ENCODE measurements at regions not wholly inside any gene's neighbourhood (a gene's known extent, or its start where the extent isn't known, plus 50 kb on each side); places are given as distances from the start of the nearest gene placed in this dataset.
"Not testable (repeated sequence)": the region's sequence is repeated elsewhere in the genome, so short reads cannot be mapped to it uniquely, and the experiment has no call there.

- DNase-seq = peak; percentile 39
Measured at GRCh38 chr1:117754061-117754969, 148.5 kb downstream of the TENT5C start.

DNA sequence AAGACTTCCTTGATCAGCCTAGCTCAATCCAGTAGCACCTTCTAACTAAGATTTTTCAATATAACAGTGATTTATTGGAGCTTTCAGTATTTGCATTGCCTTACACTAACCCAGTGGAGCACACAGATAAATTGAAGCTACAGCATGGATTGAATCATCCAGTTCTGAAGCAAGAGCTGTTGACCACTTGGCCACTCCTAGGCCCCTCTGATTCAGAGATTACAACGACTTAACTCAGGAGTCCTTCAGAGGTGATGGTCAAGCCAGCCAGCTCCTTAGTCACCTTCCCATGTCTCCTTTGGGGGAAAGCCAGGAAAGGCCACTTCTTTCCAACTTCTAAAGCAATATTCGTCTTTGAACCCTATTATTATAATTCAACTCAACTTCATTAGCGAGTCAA, 151.8 kb downstream of the TENT5C start:
- DNase-seq = no peak

DNA sequence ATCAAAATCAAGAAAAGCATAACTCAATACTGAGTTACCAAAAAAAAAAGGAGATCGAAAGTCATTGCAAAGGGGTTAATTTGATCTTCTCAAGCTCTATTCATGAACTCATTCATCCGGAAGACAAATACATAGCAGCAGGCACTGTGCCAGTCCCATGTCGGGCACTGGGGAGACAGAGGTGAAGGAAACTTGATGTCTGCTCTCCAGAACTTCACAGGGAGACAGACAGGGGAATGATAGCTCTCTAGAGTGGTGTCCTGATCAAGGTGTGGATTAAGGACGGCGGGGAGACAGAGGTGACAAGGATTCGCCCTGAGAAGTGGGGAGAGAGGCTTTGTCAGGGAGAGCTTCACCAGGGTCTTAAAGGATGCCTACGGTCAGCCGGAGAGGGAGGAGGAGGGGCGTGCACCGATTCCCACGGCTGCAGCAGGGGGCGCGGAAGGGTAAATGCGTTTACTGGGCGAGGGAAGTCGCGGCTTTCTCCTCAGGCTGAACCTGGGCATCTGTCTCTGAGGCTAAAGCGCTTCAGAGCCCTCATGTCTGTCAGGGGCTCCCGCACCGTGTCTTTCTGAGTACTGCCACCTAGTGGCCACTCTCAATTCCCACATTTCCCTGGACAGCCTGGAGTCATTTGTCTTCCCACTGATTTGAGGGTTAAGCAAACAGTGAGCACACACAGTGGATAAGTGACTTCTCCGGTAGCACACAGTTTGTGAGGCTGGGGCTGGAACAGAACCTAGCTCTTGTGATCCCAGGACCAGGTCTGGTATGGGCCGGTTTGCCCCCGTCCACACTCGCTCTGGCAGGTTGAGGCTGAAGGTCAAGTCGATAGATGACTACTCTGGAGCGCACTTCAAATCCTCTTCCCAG, 152.8 kb downstream of the TENT5C start:
- peak; percentile 66 for DNase-seq

- no peak for DNase-seq
Measured at GRCh38 chr1:117759535-117759934, 153.7 kb downstream of the TENT5C start.

- DNase-seq = no peak
Measured at GRCh38 chr1:117760069-117760468, 154.2 kb downstream of the TENT5C start.

GRCh38 chr1:117760485-117760884, 154.6 kb downstream of the TENT5C start:
- no peak for DNase-seq

GRCh38 chr1:117767756-117768155, 161.7 kb downstream of the GDAP2 start:
- DNase-seq = not testable (repeated sequence)

GRCh38 chr1:117770981-117771531, 158.4 kb downstream of the GDAP2 start:
- no peak for DNase-seq

DNA sequence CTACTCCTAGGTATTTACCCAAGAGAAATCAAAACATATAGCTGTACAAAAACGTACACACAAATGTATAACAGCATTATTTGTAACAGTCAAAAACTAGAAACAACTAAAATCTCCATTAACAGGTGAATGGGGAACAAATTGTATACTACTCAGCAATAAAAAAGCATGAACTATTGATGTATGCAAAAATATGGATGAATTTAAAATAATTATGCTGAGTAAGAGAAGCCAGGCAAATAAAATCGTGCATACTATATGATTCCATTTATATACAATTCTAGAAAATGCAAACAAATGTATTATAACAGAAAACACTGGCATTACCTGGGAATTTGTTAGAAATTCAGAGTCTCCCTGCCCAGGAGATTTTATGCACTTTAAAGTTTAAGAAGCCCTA, 150.1 kb downstream of the GDAP2 start:
- no peak for DNase-seq

DNA sequence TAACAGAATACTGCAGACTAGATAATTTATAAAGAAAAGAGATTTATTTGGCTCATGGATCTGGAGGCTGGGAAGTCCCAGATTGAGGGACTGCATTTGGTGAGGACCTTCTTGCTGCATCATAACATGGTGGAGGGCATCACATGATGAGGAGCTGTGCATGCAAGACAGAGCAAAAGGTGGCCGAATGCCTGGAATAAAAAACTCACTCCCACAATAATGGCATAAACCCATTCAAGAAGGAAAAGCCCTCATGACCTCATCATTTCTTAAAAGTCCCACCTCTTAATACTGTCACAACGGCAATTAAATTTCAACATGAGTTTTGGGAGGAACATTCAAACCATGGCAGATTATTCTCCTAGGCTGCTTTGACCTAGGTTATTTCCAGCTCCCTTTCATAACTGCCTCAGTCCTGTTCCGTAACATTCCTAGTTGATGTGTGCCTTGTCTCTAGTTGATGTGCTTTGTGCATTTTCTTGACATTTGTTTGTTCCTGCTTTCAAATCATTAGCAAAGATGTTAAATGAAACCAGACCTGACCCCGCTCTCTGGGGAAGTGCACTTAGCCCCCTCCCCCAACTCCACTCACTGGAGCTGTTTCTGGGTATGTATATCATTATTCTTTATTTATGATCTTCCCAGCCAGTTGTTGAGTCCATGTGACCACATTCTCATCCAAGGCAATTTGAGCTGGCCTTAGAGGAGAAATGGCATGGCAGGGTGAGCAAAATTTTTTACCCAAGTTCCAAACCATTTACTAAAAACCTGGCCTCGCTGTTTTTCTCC, 148.5 kb downstream of the GDAP2 start:
- DNase-seq = peak; percentile 82

- no peak for DNase-seq
Measured at GRCh38 chr1:117782056-117782455, 147.4 kb downstream of the GDAP2 start.

- DNase-seq = peak; percentile 55
Measured at GRCh38 chr1:117783606-117784396, 145.6 kb downstream of the GDAP2 start.

DNA sequence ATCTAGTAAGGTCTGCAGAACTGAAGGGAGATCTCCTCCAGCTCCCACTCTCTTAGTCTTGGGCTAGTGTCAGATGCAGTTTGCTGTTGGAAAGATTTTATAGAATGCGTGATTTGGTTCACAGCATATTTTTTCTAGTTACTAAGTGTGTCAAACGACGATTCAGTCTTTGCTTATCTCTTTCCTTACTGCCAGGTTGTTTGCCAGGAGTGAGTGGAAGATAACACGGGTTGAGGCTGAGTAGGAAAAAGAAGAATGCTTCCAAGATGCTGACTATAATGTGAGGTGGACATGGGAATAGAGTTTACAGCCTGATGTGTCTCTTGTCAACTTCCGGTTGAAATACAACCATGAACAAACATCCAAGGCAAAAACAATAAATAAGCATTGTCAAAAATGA, 141.4 kb downstream of the GDAP2 start:
- DNase-seq = no peak

- DNase-seq = no peak
Measured at GRCh38 chr1:117793413-117793812, 136.0 kb downstream of the GDAP2 start.

DNA sequence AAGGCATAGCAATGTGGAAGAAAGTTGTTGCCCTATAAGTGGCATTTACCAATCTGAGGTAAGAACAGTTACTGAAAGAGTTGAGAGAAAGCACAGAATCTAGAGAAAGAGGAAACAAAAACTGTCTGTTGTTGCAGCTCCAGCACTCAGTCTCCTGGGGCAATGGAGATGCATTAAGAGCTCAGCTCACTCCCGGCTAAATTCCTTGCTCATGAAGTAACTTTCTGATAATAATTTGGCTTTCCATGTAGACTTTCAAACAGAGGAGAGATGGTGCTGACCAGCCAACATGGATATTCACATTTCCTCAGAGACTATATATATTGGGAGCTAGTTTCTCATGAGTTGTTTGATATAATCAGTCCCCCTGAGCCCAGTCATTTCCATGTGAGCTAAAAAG, 135.3 kb downstream of the GDAP2 start:
- peak; percentile 60 for DNase-seq

- DNase-seq = peak; percentile 12
Measured at GRCh38 chr1:117795190-117795589, 134.2 kb downstream of the GDAP2 start.

GRCh38 chr1:117795792-117796191, 133.6 kb downstream of the GDAP2 start:
- DNase-seq = no peak

DNA sequence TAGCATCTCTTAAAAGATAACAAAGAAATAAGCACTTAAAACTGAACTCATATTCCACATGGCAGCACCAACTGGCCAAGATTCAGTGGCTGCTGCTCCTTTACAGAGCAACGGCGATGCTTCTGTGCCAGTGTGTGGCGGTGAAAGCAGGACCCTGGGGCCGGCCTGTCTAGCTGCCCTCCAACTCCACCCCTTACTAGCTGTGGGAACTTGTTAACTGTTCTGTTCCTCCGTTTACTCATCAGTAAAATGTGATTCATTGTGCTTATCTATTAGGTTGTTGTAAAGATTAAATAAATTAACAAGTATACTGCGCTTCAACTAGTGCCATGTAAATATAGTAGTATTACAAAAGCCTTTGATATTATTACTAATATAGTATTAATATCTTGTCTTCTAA, 133.2 kb downstream of the GDAP2 start:
- no peak for DNase-seq

DNA sequence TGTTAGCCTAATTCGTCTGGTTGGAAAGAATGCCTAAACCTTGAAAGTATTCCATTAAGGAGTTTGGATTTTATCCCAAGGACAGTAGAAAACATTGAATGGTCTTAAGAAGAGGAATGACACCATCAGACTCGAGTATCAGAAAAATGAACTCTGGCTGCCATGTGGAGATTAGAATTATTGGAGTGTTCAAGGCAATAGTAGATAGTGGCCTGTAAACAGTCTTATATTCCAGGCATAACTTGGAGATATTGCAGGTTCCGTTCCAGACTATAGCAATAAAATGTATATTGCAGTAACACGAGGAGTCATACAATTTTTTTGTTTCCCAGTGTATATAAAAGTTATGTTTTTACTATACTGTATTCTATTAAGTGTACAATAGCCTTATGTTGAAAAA, 130.9 kb downstream of the GDAP2 start:
- no peak for DNase-seq

DNA sequence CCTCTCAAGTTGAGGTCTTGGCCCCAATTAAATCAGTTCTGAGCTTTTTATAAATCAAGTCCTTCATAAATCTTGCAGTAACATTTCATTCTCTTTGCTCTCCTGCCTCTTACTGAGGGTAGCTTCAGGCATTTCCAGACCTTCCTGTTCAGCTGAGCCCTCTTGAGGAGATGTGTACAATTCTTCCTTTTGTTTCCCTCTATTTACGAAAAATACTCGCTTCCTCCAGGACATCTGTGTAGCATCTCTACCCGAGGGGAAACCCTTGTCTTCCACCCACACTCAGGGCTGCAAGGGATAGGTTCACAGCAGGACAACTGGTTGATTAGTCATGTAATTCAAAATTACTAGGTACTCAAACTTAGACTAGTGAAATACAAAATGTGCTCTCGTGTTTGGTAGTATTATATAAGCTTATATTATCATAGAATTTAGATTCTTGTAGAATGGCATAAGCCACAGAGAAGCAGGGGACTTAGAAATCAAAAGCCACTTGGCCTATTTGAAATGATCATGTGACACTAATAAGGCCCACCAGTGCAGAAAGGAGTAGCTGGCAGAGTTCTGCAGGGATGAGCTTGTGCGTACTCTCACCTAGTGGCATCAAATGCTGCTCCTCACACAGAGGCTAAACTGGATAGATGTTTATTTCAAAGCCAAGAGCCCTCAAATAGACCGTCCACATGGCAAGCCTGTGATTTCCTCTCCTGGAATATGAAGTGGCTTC, 126.7 kb downstream of the GDAP2 start:
- peak; percentile 23 for DNase-seq

GRCh38 chr1:117803318-117803717, 126.1 kb downstream of the GDAP2 start:
- DNase-seq = peak; percentile 71
